ENCODE measurements at regions not wholly inside any gene's neighbourhood (a gene's known extent, or its start where the extent isn't known, plus 50 kb on each side); places are given as distances from the start of the nearest gene placed in this dataset.

- no peak overlapping the region for H3K4me3 ChIP-seq (ENCODE audit: low read depth, low read length)
- ChIA-PET POLR2A (no interaction called here), CTCF (no interaction called here)
- TF ChIP-seq CTCF (IDR thresholded peaks at IDR 0.05; ENCODE audit: insufficient read depth, low read length, missing control alignments): no peak
- DNase-seq (ENCODE audit: low read depth, low spot score): no peak
Measured at GRCh38 chr2:8049851-8050571, 631.8 kb upstream of the ID2 start.

DNA sequence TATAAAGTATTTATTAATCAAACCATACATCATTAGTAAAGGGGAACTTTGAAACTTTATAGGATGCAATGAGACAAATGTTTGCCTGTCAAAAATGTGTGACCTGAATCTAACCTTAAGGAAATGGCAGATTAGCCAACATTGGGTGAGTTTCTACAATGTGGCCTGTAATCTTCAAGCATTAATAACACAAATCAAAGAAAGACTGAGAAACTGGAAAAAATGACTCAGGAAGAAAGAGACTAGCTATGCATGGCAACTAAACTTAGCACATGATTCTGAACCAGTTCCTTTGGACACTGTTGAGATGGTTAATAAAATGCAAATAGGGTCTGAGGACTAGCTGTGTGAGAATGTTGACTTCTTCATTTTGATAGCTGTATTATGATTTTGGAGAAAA is 628.6 kb upstream of the ID2 start:
- H3K4me3 ChIP-seq (ENCODE audit: low read depth, low read length): no peak overlapping the region
- no peak for TF ChIP-seq CTCF (IDR thresholded peaks at IDR 0.05; ENCODE audit: insufficient read depth, low read length, missing control alignments)
- DNase-seq (ENCODE audit: low read depth, low spot score): no peak
- ChIA-PET CTCF (no interaction called here), POLR2A (no interaction called here)

DNA sequence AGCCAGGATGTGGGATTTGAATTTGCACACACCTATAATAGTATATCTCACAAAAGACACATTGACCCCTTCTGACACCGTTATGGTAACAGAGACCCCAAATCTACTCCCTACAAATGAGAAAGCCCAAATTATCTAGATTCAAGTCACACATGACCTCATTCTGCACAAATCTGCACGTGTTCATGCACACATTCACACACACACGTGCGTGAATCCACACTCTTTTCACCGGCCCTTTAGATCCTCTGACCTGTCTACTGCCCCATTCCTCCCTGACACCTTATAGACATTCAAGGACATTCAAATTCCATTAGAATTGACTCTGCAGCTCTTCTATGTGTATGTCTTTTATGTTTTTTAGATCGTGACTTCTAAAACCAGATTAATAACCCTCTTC is 627.8 kb upstream of the ID2 start:
- no peak for DNase-seq (ENCODE audit: low read depth, low spot score)
- ChIA-PET POLR2A (no interaction called here), CTCF (no interaction called here)
- TF ChIP-seq CTCF (IDR thresholded peaks at IDR 0.05; ENCODE audit: insufficient read depth, low read length, missing control alignments): no peak
- no peak overlapping the region for H3K4me3 ChIP-seq (ENCODE audit: low read depth, low read length)

DNA sequence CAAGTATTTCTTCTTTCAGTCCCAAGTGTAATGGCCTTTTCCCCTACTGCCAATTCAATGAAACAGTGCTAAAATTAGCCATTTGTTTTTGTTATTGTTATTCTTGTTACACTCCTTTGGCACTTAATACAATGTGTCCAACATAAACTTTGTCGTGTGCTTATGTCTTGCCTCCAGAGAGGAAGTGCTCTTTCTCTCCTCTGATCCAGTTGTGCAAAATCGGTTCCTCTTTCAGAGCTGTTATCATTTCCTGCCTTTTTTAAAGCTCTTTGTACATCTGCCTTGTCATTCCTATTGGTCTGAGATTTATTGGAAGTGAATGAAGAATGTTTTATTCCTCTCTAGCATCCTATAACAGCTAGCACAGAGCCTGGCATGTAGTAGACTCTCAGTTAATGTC is 623.2 kb upstream of the ID2 start:
- CTCF ChIA-PET: no interaction called here
- POLR2A ChIA-PET: no interaction called here
- no peak for TF ChIP-seq CTCF (IDR thresholded peaks at IDR 0.05; ENCODE audit: insufficient read depth, low read length, missing control alignments)
- no peak overlapping the region for H3K4me3 ChIP-seq (ENCODE audit: low read depth, low read length)
- no peak for DNase-seq (ENCODE audit: low read depth, low spot score)

DNA sequence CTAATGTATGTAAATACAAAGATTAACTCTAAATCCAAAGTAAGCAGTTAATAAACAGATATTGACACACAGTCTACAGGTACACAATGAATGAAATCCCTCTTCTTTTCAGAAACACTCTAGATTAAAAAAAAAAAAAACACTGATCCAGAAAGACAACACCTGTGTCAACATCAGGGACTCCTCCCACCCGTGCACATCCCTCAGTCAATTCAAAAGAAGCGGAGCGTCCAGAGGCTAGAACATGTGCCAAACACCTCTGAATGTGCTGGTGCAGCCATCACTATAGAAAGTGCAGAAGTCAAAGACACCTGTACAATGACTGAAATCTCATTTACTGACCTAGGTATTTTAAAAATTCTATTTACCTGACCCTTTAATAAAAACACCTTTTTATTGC is 622.6 kb upstream of the ID2 start:
- ChIA-PET CTCF (no interaction called here), POLR2A (no interaction called here)
- no peak overlapping the region for H3K4me3 ChIP-seq (ENCODE audit: low read depth, low read length)
- DNase-seq (ENCODE audit: low read depth, low spot score): no peak
- TF ChIP-seq CTCF (IDR thresholded peaks at IDR 0.05; ENCODE audit: insufficient read depth, low read length, missing control alignments): no peak

DNA sequence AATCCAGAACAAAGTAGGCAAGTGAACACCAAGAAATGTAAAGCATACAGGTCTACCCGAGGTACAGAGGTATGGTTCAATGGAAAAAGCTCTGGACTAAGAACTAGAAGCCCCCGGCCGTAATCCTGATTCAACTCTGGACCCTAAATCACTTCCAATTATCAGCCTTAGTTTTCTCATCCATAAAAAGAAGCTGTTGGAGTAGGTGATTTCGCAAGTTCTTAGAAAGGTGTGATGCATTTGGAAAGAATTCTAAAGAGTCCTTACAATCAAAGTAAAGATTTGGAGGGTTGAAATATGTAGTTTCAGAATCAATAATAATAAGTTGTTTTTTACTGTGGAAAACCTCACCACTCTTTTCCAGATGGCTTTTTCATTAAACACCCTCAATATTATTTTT is 622.1 kb upstream of the ID2 start:
- H3K4me3 ChIP-seq (ENCODE audit: low read depth, low read length): no peak overlapping the region
- ChIA-PET CTCF (no interaction called here), POLR2A (no interaction called here)
- no peak for TF ChIP-seq CTCF (IDR thresholded peaks at IDR 0.05; ENCODE audit: insufficient read depth, low read length, missing control alignments)
- no peak for DNase-seq (ENCODE audit: low read depth, low spot score)
